ENCODE measurements at regions not wholly inside any gene's neighbourhood (a gene's known extent, or its start where the extent isn't known, plus 50 kb on each side); places are given as distances from the start of the nearest gene placed in this dataset.

- no peaks in the 10 kb centered on the region for H3K9me3 ChIP-seq
- ATAC-seq (no peak), DNase-seq (no peak)
- no peak overlapping the region for H3K4me3 ChIP-seq
- no peaks in the 10 kb centered on the region for H3K27me3 ChIP-seq (ENCODE audit: insufficient read depth in 3 of 3, low read length in 2 of 3)
- H3K4me1 ChIP-seq = no peaks in the 10 kb centered on the region
- H3K36me3 ChIP-seq (ENCODE audit: insufficient read depth in 1 of 2, low read depth in 1 of 2) = no peaks in the 10 kb centered on the region
- H3K27ac ChIP-seq = no peak overlapping the region
- TF ChIP-seq, protein P1, sequence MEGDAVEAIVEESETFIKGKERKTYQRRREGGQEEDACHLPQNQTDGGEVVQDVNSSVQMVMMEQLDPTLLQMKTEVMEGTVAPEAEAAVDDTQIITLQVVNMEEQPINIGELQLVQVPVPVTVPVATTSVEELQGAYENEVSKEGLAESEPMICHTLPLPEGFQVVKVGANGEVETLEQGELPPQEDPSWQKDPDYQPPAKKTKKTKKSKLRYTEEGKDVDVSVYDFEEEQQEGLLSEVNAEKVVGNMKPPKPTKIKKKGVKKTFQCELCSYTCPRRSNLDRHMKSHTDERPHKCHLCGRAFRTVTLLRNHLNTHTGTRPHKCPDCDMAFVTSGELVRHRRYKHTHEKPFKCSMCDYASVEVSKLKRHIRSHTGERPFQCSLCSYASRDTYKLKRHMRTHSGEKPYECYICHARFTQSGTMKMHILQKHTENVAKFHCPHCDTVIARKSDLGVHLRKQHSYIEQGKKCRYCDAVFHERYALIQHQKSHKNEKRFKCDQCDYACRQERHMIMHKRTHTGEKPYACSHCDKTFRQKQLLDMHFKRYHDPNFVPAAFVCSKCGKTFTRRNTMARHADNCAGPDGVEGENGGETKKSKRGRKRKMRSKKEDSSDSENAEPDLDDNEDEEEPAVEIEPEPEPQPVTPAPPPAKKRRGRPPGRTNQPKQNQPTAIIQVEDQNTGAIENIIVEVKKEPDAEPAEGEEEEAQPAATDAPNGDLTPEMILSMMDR (IDR thresholded peaks at IDR 0.05) = no peak
- 28 to 34% (median 33%) methylated on average over 3 of the region's 3 CpGs for WGBS, 3 donors
- intact Hi-C loops (cut with DNase I) = no loop called here
These were observed 618.5 kb downstream of the CCSER2 start for GRCh38 chr10:84946904-84947303.

GRCh38 chr10:84948644-84949043 lies 620.3 kb downstream of the CCSER2 start:
- H3K27me3 ChIP-seq (ENCODE audit: insufficient read depth in 3 of 3, low read length in 2 of 3) = no peaks in the 10 kb centered on the region
- intact Hi-C loops (cut with DNase I) = no loop called here
- no peak overlapping the region for H3K4me3 ChIP-seq
- 34 to 40% (median 34%) methylated on average over 2 of the region's 2 CpGs for WGBS, 3 donors
- no peak for DNase-seq
- H3K4me1 ChIP-seq = no peaks in the 10 kb centered on the region
- H3K9me3 ChIP-seq = no peaks in the 10 kb centered on the region
- TF ChIP-seq, protein P1 (IDR thresholded peaks at IDR 0.05) = no peak
- H3K36me3 ChIP-seq (ENCODE audit: insufficient read depth in 1 of 2, low read depth in 1 of 2) = no peaks in the 10 kb centered on the region
- ATAC-seq = no peak
- H3K27ac ChIP-seq = no peak overlapping the region

DNA sequence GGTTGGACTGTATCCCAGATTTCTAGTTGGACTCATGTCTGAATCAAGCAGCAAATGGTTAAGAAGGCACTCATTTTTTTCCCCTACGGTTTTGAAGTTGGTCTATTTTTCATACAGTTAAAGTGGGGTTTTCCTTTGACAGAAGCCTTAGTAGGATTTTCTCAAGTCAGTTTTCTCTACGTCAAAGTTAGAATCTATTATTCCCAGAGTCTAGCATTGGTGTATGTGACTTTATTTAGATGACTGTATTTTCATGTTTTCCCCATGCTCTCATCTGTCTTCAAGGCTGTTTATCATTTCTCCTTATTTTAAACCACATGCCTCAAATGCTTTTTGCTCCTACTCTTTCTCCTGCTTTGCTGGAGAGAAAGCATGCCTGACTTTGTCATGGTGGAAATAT lies 623.2 kb downstream of the CCSER2 start:
- ATAC-seq = no peak
- H3K27me3 ChIP-seq (ENCODE audit: insufficient read depth in 3 of 3, low read length in 2 of 3) = no peaks in the 10 kb centered on the region
- WGBS, 3 donors = 42 to 54% (median 53%) methylated on average over 2 of the region's 2 CpGs
- H3K9me3 ChIP-seq = no peaks in the 10 kb centered on the region
- TF ChIP-seq, protein P1 (IDR thresholded peaks at IDR 0.05) = no peak
- no peaks in the 10 kb centered on the region for H3K36me3 ChIP-seq (ENCODE audit: insufficient read depth in 1 of 2, low read depth in 1 of 2)
- H3K4me1 ChIP-seq = no peaks in the 10 kb centered on the region
- intact Hi-C loops (cut with DNase I) = no loop called here
- DNase-seq = no peak
- H3K4me3 ChIP-seq = no peak overlapping the region
- H3K27ac ChIP-seq = no peak overlapping the region

GRCh38 chr10:84957427-84957826 lies 629.0 kb downstream of the CCSER2 start:
- Histone ChIP-seq H3K4me3 (no peak overlapping the region), H3K27me3 (ENCODE audit: insufficient read depth in 3 of 3, low read length in 2 of 3) (no peaks in the 10 kb centered on the region), H3K9me3 (no peaks in the 10 kb centered on the region), H3K4me1 (no peaks in the 10 kb centered on the region), H3K36me3 (ENCODE audit: insufficient read depth in 1 of 2, low read depth in 1 of 2) (no peaks in the 10 kb centered on the region), H3K27ac (no peak overlapping the region)
- DNase-seq (no peak), ATAC-seq (no peak)
- intact Hi-C loops (cut with DNase I) = no loop called here
- TF ChIP-seq, protein P1 (IDR thresholded peaks at IDR 0.05) = no peak

GRCh38 chr10:84965468-84965867 lies 637.1 kb downstream of the CCSER2 start:
- H3K4me3 ChIP-seq = no peak overlapping the region
- no peaks in the 10 kb centered on the region for H3K36me3 ChIP-seq (ENCODE audit: insufficient read depth in 1 of 2, low read depth in 1 of 2)
- H3K9me3 ChIP-seq = no peaks in the 10 kb centered on the region
- intact Hi-C loops (cut with DNase I) = no loop called here
- no peak overlapping the region for H3K27ac ChIP-seq
- no peaks in the 10 kb centered on the region for H3K27me3 ChIP-seq (ENCODE audit: insufficient read depth in 3 of 3, low read length in 2 of 3)
- no peak for DNase-seq
- WGBS, 3 donors = 37 to 67% (median 63%) methylated on average over 1 of the region's 1 CpG
- TF ChIP-seq, protein P1 (IDR thresholded peaks at IDR 0.05) = no peak
- H3K4me1 ChIP-seq = no peaks in the 10 kb centered on the region
- ATAC-seq = no peak

All from psoas muscle (tissue), 7 donors.